SK-N-SH (cell line): ENCODE measurements at regions not wholly inside any gene's neighbourhood (a gene's known extent, or its start where the extent isn't known, plus 50 kb on each side); places are given as distances from the start of the nearest gene placed in this dataset.

Experiments used
- IRF3 ChIP-seq: fragments of 150-350 bp; IDR thresholded peaks from 2 replicates; pipeline ENCODE4 v1.6.1; 2016; ENCODE audit warnings: mild to moderate bottlenecking, low read depth, low read length
- MXI1 ChIP-seq: IDR thresholded peaks from 2 replicates; pipeline ENCODE4 v1.6.1; 2012; ENCODE audit warnings: mild to moderate bottlenecking, low read depth, low read length, improper control_type of control experiment
- NFIC ChIP-seq: IDR thresholded peaks from 2 replicates; pipeline ENCODE4 v1.4.0; 2012; ENCODE audit warnings: borderline replicate concordance
- REST ChIP-seq: IDR thresholded peaks from 2 replicates; pipeline ENCODE4 v1.6.1; 2012; ENCODE audit warnings: mild to moderate bottlenecking, low read depth, low read length, moderate library complexity
- RFX5 ChIP-seq: IDR thresholded peaks from 2 replicates; pipeline ENCODE4 v1.6.1; 2012; ENCODE audit warnings: mild to moderate bottlenecking, improper control_type of control experiment, low read length
- TEAD4 ChIP-seq: IDR thresholded peaks from 2 replicates; pipeline ENCODE4 v1.4.0; 2012; ENCODE audit warnings: mild to moderate bottlenecking, borderline replicate concordance; ENCODE audit not compliant: insufficient read depth
- TF ChIP-seq, protein P1 (sequence below): fragments of 200-600 bp; sonication (generic); IDR thresholded peaks from 2 replicates; pipeline ENCODE4 v1.6.1; 2017; ENCODE audit warnings: antibody characterized with exemption, mild to moderate bottlenecking, moderate library complexity

- no peak for TF ChIP-seq RFX5
- no peak for TF ChIP-seq REST
- TF ChIP-seq TEAD4, result no peak
- TF ChIP-seq MXI1, result no peak
- TF ChIP-seq NFIC, result no peak
- TF ChIP-seq, protein P1, sequence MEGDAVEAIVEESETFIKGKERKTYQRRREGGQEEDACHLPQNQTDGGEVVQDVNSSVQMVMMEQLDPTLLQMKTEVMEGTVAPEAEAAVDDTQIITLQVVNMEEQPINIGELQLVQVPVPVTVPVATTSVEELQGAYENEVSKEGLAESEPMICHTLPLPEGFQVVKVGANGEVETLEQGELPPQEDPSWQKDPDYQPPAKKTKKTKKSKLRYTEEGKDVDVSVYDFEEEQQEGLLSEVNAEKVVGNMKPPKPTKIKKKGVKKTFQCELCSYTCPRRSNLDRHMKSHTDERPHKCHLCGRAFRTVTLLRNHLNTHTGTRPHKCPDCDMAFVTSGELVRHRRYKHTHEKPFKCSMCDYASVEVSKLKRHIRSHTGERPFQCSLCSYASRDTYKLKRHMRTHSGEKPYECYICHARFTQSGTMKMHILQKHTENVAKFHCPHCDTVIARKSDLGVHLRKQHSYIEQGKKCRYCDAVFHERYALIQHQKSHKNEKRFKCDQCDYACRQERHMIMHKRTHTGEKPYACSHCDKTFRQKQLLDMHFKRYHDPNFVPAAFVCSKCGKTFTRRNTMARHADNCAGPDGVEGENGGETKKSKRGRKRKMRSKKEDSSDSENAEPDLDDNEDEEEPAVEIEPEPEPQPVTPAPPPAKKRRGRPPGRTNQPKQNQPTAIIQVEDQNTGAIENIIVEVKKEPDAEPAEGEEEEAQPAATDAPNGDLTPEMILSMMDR, result no peak
- TF ChIP-seq IRF3, result no peak
These were observed 382.6 kb upstream of the AKR1E2 start for GRCh38 chr10:4443419-4443818.
